ENCODE measurements at regions not wholly inside any gene's neighbourhood (a gene's known extent, or its start where the extent isn't known, plus 50 kb on each side); places are given as distances from the start of the nearest gene placed in this dataset.

DNA sequence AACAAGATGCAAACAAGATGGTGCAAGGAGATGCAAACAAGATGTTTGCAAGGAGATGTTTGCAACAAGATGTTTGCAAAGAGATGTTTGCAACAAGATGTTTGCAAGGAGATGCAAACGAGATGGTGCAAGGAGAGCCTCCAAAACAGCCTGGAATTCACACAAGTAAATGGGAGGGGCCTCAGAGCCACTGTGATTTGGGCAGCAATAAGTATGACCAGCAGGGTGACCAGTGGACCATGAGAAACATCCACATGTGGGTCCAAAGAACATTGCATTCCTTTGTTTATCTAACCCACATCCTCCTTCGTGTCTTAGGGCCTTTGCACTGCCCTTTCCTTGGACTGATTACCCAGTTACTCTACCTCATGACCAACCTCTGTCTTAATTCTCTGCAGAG, 162.9 kb downstream of the PLPP3 start:
- Mint-ChIP-seq H3K9me3 (peaks cover 8% of the 10 kb centered on the region; the same call in 1 of the 2 replicates), H3K4me1 (ENCODE audit: low read depth) (no peaks in the 10 kb centered on the region), H3K27me3 (ENCODE audit: insufficient read depth) (no peaks in the 10 kb centered on the region), H3K36me3 (ENCODE audit: low read depth) (no peaks in the 10 kb centered on the region), H3K27ac (no peak overlapping the region), H3K4me3 (no peak overlapping the region)
- no peak for DNase-seq
- TF ChIP-seq, protein P1, sequence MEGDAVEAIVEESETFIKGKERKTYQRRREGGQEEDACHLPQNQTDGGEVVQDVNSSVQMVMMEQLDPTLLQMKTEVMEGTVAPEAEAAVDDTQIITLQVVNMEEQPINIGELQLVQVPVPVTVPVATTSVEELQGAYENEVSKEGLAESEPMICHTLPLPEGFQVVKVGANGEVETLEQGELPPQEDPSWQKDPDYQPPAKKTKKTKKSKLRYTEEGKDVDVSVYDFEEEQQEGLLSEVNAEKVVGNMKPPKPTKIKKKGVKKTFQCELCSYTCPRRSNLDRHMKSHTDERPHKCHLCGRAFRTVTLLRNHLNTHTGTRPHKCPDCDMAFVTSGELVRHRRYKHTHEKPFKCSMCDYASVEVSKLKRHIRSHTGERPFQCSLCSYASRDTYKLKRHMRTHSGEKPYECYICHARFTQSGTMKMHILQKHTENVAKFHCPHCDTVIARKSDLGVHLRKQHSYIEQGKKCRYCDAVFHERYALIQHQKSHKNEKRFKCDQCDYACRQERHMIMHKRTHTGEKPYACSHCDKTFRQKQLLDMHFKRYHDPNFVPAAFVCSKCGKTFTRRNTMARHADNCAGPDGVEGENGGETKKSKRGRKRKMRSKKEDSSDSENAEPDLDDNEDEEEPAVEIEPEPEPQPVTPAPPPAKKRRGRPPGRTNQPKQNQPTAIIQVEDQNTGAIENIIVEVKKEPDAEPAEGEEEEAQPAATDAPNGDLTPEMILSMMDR (IDR thresholded peaks at IDR 0.05) = 0 out of 2 replicates have a peak, but pooled peaks have one; percentile 10

DNA sequence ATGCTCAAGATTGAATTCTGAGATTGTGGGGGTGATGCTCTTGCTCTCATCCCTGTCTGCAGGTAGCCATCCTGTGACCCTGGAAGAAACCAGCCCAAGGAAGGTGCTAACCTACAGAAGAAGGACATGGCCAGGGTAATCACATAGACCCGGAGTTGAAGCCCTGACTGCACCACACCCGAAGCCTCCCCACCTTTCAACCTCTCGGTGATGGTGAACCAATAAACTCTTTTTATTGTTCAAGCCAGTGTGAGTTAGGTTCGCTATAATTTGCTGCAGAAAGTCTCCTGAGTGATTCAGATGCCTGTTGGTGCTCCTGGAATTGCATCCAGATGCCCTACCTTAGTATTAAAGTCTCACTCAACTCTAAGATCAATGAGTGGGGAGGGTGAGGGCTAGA, 163.6 kb downstream of the PLPP3 start:
- no peaks in the 10 kb centered on the region for H3K27me3 Mint-ChIP-seq (ENCODE audit: insufficient read depth)
- H3K27ac Mint-ChIP-seq = no peak overlapping the region
- no peak for DNase-seq
- no peak overlapping the region for H3K4me3 Mint-ChIP-seq
- TF ChIP-seq, protein P1 (IDR thresholded peaks at IDR 0.05) = no peak
- peaks cover 8% of the 10 kb centered on the region; the same call in 1 of the 2 replicates for H3K9me3 Mint-ChIP-seq
- H3K4me1 Mint-ChIP-seq (ENCODE audit: low read depth) = no peaks in the 10 kb centered on the region
- no peaks in the 10 kb centered on the region for H3K36me3 Mint-ChIP-seq (ENCODE audit: low read depth)

GRCh38 chr1:56415258-56415657, 164.1 kb downstream of the PLPP3 start:
- H3K9me3 Mint-ChIP-seq = peaks cover 8% of the 10 kb centered on the region; the same call in 1 of the 2 replicates
- H3K27me3 Mint-ChIP-seq (ENCODE audit: insufficient read depth) = no peaks in the 10 kb centered on the region
- TF ChIP-seq, protein P1 (IDR thresholded peaks at IDR 0.05) = no peak
- H3K27ac Mint-ChIP-seq = no peak overlapping the region
- H3K4me1 Mint-ChIP-seq (ENCODE audit: low read depth) = no peaks in the 10 kb centered on the region
- no peak overlapping the region for H3K4me3 Mint-ChIP-seq
- no peaks in the 10 kb centered on the region for H3K36me3 Mint-ChIP-seq (ENCODE audit: low read depth)
- no peak for DNase-seq

DNA sequence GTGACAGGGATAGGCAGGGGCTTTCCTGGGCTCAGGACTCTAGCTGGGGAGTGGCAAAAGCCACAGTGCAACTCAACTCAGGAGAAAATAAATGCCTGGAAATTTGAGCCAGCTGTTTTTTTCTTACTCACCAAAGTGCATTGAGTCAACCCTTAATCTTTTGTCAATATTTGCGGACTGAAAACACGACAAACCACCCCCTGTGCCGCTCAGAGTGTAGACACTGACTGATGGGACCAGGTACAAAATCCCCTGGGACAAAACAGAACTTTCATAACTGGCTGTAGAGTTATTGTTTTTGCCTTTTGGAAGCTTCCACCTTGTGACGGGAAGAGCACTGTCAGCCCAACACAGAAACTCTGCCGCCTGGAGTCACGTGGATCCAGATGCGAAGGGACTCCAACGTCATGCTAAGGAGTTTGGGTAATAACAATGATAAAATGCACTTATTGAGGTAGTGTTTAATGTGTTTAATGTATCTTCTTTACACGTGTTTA, 164.6 kb downstream of the PLPP3 start:
- H3K27me3 Mint-ChIP-seq (ENCODE audit: insufficient read depth) = no peaks in the 10 kb centered on the region
- H3K36me3 Mint-ChIP-seq (ENCODE audit: low read depth) = no peaks in the 10 kb centered on the region
- peaks cover 8% of the 10 kb centered on the region; the same call in 1 of the 2 replicates for H3K9me3 Mint-ChIP-seq
- no peak for DNase-seq
- H3K4me3 Mint-ChIP-seq = no peak overlapping the region
- TF ChIP-seq, protein P1 (IDR thresholded peaks at IDR 0.05) = no peak
- no peak overlapping the region for H3K27ac Mint-ChIP-seq
- no peaks in the 10 kb centered on the region for H3K4me1 Mint-ChIP-seq (ENCODE audit: low read depth)

GRCh38 chr1:56413671-56414199, 165.6 kb downstream of the PLPP3 start:
- Mint-ChIP-seq H3K27me3 (ENCODE audit: insufficient read depth) (no peaks in the 10 kb centered on the region), H3K9me3 (peaks cover 8% of the 10 kb centered on the region; the same call in 1 of the 2 replicates), H3K4me3 (no peak overlapping the region), H3K4me1 (ENCODE audit: low read depth) (no peaks in the 10 kb centered on the region; the same call in 1 of the 2 replicates), H3K27ac (no peak overlapping the region), H3K36me3 (ENCODE audit: low read depth) (no peaks in the 10 kb centered on the region)
- no peak for DNase-seq
- TF ChIP-seq, protein P1 (IDR thresholded peaks at IDR 0.05) = no peak
